ENCODE measurements at regions not wholly inside any gene's neighbourhood (a gene's known extent, or its start where the extent isn't known, plus 50 kb on each side); places are given as distances from the start of the nearest gene placed in this dataset.

DNA sequence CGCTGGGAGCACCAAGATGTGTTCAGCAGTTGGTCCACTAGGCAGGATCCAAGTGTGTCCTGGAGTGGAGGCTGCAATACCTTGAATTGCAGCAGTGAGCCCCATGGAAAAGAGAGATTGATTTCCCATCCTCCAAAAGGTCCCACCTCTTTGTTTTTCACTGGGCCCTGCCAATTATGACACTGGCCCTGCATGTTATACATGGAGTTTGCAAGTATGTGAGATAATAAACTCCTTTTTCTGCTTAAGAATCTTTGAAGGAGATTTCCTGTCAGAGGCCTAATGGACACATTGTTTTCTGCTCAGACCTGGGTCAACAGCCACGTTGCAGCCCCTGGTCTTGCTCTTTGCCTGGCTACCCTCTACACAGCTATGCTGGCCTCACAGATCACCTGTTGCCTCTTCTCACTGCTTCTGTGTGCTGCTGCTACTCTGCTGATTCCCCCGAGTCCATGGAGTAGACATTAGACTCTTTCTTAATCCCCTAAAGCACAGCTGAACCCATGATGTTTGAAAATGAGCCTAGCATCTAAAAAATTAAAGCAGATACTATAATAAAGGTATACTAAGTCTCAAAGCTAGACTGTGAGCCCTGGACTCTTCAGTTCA, 341.9 kb upstream of the CDH11 start:
- no peak overlapping the region for H3K4me3 ChIP-seq (ENCODE audit: low read depth, low read length)
- TF ChIP-seq, protein P1, sequence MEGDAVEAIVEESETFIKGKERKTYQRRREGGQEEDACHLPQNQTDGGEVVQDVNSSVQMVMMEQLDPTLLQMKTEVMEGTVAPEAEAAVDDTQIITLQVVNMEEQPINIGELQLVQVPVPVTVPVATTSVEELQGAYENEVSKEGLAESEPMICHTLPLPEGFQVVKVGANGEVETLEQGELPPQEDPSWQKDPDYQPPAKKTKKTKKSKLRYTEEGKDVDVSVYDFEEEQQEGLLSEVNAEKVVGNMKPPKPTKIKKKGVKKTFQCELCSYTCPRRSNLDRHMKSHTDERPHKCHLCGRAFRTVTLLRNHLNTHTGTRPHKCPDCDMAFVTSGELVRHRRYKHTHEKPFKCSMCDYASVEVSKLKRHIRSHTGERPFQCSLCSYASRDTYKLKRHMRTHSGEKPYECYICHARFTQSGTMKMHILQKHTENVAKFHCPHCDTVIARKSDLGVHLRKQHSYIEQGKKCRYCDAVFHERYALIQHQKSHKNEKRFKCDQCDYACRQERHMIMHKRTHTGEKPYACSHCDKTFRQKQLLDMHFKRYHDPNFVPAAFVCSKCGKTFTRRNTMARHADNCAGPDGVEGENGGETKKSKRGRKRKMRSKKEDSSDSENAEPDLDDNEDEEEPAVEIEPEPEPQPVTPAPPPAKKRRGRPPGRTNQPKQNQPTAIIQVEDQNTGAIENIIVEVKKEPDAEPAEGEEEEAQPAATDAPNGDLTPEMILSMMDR (IDR thresholded peaks at IDR 0.05; ENCODE audit: insufficient read depth, low read depth, low read length, missing control alignments): no peak
- DNase-seq (ENCODE audit: low read depth): no peak

- TF ChIP-seq, protein P1 (IDR thresholded peaks at IDR 0.05; ENCODE audit: insufficient read depth, low read depth, low read length, missing control alignments): no peak
- no peak for DNase-seq (ENCODE audit: low read depth)
- H3K4me3 ChIP-seq (ENCODE audit: low read depth, low read length): no peak overlapping the region
Observed at GRCh38 chr16:65457084-65457483, 335.2 kb upstream of the CDH11 start.

- TF ChIP-seq, protein P1 (IDR thresholded peaks at IDR 0.05; ENCODE audit: insufficient read depth, low read depth, low read length, missing control alignments): no peak
- H3K4me3 ChIP-seq (ENCODE audit: low read depth, low read length): no peak overlapping the region
- DNase-seq (ENCODE audit: low read depth): no peak
Observed at GRCh38 chr16:65455761-65456160, 333.9 kb upstream of the CDH11 start.

- H3K4me3 ChIP-seq (ENCODE audit: low read depth, low read length): no peak overlapping the region
- DNase-seq (ENCODE audit: low read depth): no peak
- TF ChIP-seq, protein P1 (IDR thresholded peaks at IDR 0.05; ENCODE audit: insufficient read depth, low read depth, low read length, missing control alignments): no peak
Observed at GRCh38 chr16:65453646-65454045, 331.8 kb upstream of the CDH11 start.

DNA sequence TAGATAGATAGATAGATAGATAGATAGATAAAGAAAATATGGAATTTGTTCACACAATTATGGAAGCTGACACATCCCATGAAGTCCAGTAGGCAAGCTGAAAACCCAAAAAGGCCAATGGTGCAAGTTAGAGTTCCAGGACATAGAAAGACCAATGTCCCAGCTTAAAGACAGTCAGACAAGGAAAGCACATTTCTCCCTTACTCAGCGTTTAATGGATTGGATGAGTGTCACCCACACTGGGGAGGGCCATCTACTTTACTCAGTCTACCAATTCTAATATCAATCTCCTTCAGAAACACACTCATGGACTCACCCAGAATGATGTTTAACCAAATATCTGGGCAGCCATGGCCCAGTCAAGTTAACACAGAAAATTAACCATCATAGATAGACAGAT, 327.7 kb upstream of the CDH11 start:
- DNase-seq (ENCODE audit: low read depth): no peak
- H3K4me3 ChIP-seq (ENCODE audit: low read depth, low read length): no peak overlapping the region
- TF ChIP-seq, protein P1 (IDR thresholded peaks at IDR 0.05; ENCODE audit: insufficient read depth, low read depth, low read length, missing control alignments): no peak

- no peak for DNase-seq (ENCODE audit: low read depth)
- TF ChIP-seq, protein P1 (IDR thresholded peaks at IDR 0.05; ENCODE audit: insufficient read depth, low read depth, low read length, missing control alignments): no peak
- no peak overlapping the region for H3K4me3 ChIP-seq (ENCODE audit: low read depth, low read length)
Observed at GRCh38 chr16:65446427-65446826, 324.6 kb upstream of the CDH11 start.
